Epithelial cell of prostate (primary cell): ENCODE measurements at regions not wholly inside any gene's neighbourhood (a gene's known extent, or its start where the extent isn't known, plus 50 kb on each side); places are given as distances from the start of the nearest gene placed in this dataset.
A peak's percentile ranks its signal among the peaks of the same experiment; 100 is the strongest.
"Not testable (repeated sequence)": the region's sequence is repeated elsewhere in the genome, so short reads cannot be mapped to it uniquely, and the experiment has no call there.

Source experiments
- DNase-seq: peaks from one replicate; pipeline ENCODE4 v3.0.0-alpha.2; 2011; ENCODE audit warnings: low read depth, low spot score
- H3K27ac ChIP-seq: fragments of 450-650 bp; 2 replicates; pipeline ENCODE4 v1.5.1; 2017; ENCODE audit warnings: mild to moderate bottlenecking

- DNase-seq = no peak
- no peak overlapping the region for H3K27ac ChIP-seq
These were observed 711.3 kb upstream of the AMOT start for GRCh38 chrX:113551919-113552318.

- no peak overlapping the region for H3K27ac ChIP-seq
- no peak for DNase-seq
These were observed 707.8 kb upstream of the AMOT start for GRCh38 chrX:113548308-113549015.

- DNase-seq = no peak
These were observed 704.4 kb upstream of the AMOT start for GRCh38 chrX:113545040-113545439.

GRCh38 chrX:113539599-113540356, 699.1 kb upstream of the AMOT start:
- no peak overlapping the region for H3K27ac ChIP-seq
- no peak for DNase-seq

More at GRCh38 chrX:113545040-113545439, 704.4 kb upstream of the AMOT start:
- no peak overlapping the region for H3K27ac ChIP-seq

GRCh38 chrX:113529426-113530013, 688.9 kb upstream of the AMOT start:
- H3K27ac ChIP-seq = no peak overlapping the region
- DNase-seq = no peak

GRCh38 chrX:113522814-113523213, 682.2 kb upstream of the AMOT start:
- H3K27ac ChIP-seq = no peak overlapping the region

GRCh38 chrX:113514906-113515305, 674.3 kb upstream of the AMOT start:
- H3K27ac ChIP-seq = no peak overlapping the region
- no peak for DNase-seq

More at GRCh38 chrX:113522814-113523213, 682.2 kb upstream of the AMOT start:
- DNase-seq = no peak

- H3K27ac ChIP-seq = peak overlapping the region; percentile 72
These were observed 672.2 kb upstream of the AMOT start for GRCh38 chrX:113512700-113513395.

GRCh38 chrX:113510586-113510985, 670.0 kb upstream of the AMOT start:
- no peak overlapping the region for H3K27ac ChIP-seq
- DNase-seq = no peak

More at GRCh38 chrX:113512700-113513395, 672.2 kb upstream of the AMOT start:
- DNase-seq = no peak

GRCh38 chrX:113492895-113493294, 652.3 kb upstream of the AMOT start:
- no peak overlapping the region for H3K27ac ChIP-seq
- no peak for DNase-seq

- no peak for DNase-seq
- no peak overlapping the region for H3K27ac ChIP-seq
These were observed 632.8 kb upstream of the AMOT start for GRCh38 chrX:113473418-113473817.

- not testable (repeated sequence) for H3K27ac ChIP-seq, DNase-seq
These were observed 632.4 kb upstream of the AMOT start for GRCh38 chrX:113473015-113473414.

- H3K27ac ChIP-seq = no peak overlapping the region
- no peak for DNase-seq
These were observed 629.5 kb upstream of the AMOT start for GRCh38 chrX:113470166-113470565.

- H3K27ac ChIP-seq = no peak overlapping the region
- no peak for DNase-seq
These were observed 617.1 kb upstream of the AMOT start for GRCh38 chrX:113457719-113458118.

GRCh38 chrX:113455582-113455981, 615.0 kb upstream of the AMOT start:
- no peak for DNase-seq
- H3K27ac ChIP-seq = no peak overlapping the region

- H3K27ac ChIP-seq = no peak overlapping the region
- no peak for DNase-seq
These were observed 588.4 kb upstream of the AMOT start for GRCh38 chrX:113429011-113429410.

- no peak for DNase-seq
- H3K27ac ChIP-seq = no peak overlapping the region
These were observed 581.7 kb upstream of the AMOT start for GRCh38 chrX:113422323-113422722.

GRCh38 chrX:113421432-113421831, 580.8 kb upstream of the AMOT start:
- DNase-seq = no peak
- H3K27ac ChIP-seq = no peak overlapping the region

GRCh38 chrX:113412106-113412505, 571.5 kb upstream of the AMOT start:
- H3K27ac ChIP-seq = no peak overlapping the region
- DNase-seq = no peak

- no peak for DNase-seq
- H3K27ac ChIP-seq = no peak overlapping the region
These were observed 568.2 kb upstream of the AMOT start for GRCh38 chrX:113408843-113409242.
